ENCODE measurements at regions not wholly inside any gene's neighbourhood (a gene's known extent, or its start where the extent isn't known, plus 50 kb on each side); places are given as distances from the start of the nearest gene placed in this dataset.

GRCh38 chr5:8478326-8478725, 609.4 kb downstream of the MTRR start:
- TF ChIP-seq, protein P1, sequence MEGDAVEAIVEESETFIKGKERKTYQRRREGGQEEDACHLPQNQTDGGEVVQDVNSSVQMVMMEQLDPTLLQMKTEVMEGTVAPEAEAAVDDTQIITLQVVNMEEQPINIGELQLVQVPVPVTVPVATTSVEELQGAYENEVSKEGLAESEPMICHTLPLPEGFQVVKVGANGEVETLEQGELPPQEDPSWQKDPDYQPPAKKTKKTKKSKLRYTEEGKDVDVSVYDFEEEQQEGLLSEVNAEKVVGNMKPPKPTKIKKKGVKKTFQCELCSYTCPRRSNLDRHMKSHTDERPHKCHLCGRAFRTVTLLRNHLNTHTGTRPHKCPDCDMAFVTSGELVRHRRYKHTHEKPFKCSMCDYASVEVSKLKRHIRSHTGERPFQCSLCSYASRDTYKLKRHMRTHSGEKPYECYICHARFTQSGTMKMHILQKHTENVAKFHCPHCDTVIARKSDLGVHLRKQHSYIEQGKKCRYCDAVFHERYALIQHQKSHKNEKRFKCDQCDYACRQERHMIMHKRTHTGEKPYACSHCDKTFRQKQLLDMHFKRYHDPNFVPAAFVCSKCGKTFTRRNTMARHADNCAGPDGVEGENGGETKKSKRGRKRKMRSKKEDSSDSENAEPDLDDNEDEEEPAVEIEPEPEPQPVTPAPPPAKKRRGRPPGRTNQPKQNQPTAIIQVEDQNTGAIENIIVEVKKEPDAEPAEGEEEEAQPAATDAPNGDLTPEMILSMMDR (conservative IDR thresholded peaks at IDR 0.05; ENCODE audit: low read depth), result no peak
- no peak for DNase-seq (ENCODE audit: low spot score)
- ChIA-PET POLR2A (ENCODE audit: low non-redundant PET) (no interaction called here), CTCF (no interaction called here)
- H3K27ac ChIP-seq, result no peak overlapping the region

DNA sequence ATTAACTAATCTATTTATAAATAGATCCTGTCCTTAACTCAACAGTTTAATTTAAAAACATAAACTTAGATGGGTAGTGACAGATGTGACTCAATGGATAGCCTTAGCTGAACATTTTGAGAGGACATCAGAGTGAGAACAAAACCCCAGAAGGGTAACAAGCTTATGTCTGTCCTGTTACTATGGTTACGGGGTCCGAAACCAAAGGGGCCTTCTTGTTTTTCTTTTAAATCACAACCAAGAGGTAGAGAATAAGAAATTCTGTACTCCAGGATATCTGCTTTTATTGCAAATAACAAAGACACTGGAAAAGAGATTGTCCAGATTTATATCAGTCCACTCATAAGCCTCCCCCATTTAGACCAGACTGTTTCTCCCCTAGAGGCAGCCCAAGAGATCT, 612.1 kb downstream of the MTRR start:
- TF ChIP-seq, protein P1 (conservative IDR thresholded peaks at IDR 0.05; ENCODE audit: low read depth), result no peak
- no peak overlapping the region for H3K27ac ChIP-seq
- DNase-seq (ENCODE audit: low spot score), result no peak
- POLR2A ChIA-PET (ENCODE audit: low non-redundant PET), result no interaction called here
- CTCF ChIA-PET, result no interaction called here

- TF ChIP-seq, protein P1 (conservative IDR thresholded peaks at IDR 0.05; ENCODE audit: low read depth), result no peak
- DNase-seq (ENCODE audit: low spot score), result no peak
- ChIA-PET CTCF (no interaction called here), POLR2A (ENCODE audit: low non-redundant PET) (no interaction called here)
- no peak overlapping the region for H3K27ac ChIP-seq
These were observed 622.3 kb downstream of the MTRR start for GRCh38 chr5:8491254-8491653.

DNA sequence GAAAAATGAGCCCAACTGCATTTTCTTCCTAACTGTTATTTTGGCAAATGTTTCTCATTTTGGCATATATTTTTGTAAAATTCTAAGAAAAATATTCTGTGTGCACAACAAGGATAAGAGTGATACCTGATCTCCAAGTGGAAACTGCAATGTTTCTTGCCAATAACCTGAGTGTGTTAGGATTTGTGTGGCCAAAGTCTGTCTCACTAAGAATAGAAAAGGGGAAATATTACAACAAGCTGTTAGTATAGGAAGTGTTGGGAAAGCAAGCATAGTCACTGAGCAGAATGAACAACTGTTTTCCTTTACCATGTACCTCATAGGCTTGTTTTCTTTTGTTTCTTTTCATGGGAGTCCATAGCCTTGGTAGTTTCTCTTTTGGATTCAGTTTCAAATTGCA, 624.2 kb downstream of the MTRR start:
- H3K27ac ChIP-seq, result no peak overlapping the region
- TF ChIP-seq, protein P1 (conservative IDR thresholded peaks at IDR 0.05; ENCODE audit: low read depth), result no peak
- ChIA-PET POLR2A (ENCODE audit: low non-redundant PET) (no interaction called here), CTCF (no interaction called here)
- DNase-seq (ENCODE audit: low spot score), result no peak

DNA sequence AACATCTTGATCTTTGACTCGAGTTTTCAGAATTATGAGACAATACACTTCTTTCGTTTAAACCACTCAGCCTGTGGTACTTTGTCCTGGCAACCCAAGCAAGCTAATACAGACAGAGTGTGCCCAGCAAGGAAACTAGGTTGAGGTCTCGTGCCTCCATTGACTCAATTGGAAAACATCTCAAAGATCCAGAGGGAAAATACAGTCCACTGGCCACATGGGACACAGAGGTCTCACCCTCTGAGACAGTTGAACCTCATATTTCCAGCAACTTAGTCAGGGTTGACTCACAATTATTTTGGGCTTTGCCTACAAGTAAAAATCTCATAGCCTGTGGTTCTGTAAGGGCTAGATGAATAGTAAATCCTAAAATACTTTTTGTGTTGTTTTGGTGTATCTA, 631.5 kb downstream of the MTRR start:
- H3K27ac ChIP-seq, result no peak overlapping the region
- no peak for DNase-seq (ENCODE audit: low spot score)
- POLR2A ChIA-PET (ENCODE audit: low non-redundant PET), result no interaction called here
- TF ChIP-seq, protein P1 (conservative IDR thresholded peaks at IDR 0.05; ENCODE audit: low read depth), result no peak
- CTCF ChIA-PET, result no interaction called here

DNA sequence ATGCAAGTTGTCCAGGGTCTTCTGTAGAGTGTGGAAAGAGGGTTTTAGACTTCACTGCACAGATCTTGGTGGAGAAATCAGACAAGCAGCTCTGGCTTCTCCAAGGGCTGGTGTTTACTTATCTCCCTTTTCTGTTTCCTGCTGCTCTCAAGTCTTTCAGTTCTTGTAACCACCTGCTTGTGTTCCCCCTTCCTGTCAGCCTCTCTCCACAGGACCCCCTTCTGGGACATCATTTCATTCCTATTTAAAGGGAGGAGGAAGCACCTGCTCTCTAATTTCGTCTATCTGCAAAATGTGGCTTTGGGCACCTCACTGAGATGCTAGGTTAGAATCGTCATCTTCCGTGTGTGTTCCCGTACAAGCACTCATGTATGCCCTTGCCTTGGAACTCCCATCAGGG, 636.2 kb downstream of the MTRR start:
- TF ChIP-seq, protein P1 (conservative IDR thresholded peaks at IDR 0.05; ENCODE audit: low read depth), result no peak
- ChIA-PET POLR2A (ENCODE audit: low non-redundant PET) (no interaction called here), CTCF (no interaction called here)
- no peak overlapping the region for H3K27ac ChIP-seq
- DNase-seq (ENCODE audit: low spot score), result no peak

- DNase-seq (ENCODE audit: low spot score), result no peak
- H3K27ac ChIP-seq, result no peak overlapping the region
- ChIA-PET CTCF (no interaction called here), POLR2A (ENCODE audit: low non-redundant PET) (no interaction called here)
- TF ChIP-seq, protein P1 (conservative IDR thresholded peaks at IDR 0.05; ENCODE audit: low read depth), result no peak
These were observed 639.3 kb downstream of the MTRR start for GRCh38 chr5:8508231-8508630.
